Adrenal gland (tissue), 9 donors: ENCODE measurements at regions not wholly inside any gene's neighbourhood (a gene's known extent, or its start where the extent isn't known, plus 50 kb on each side); places are given as distances from the start of the nearest gene placed in this dataset.

Source experiments
- DNase-seq, 7 donors: peaks; one replicate each; pipeline ENCODE4 v3.0.0-alpha.2; 2019 to 2020
- H3K27ac ChIP-seq, 5 donors: fragments of 200-600 bp; sonication (generic) in 4 of 5; 1 replicate in 3 of 5; 2 replicates in 2 of 5; pipeline versions ENCODE4 v1.5.1 to v1.8.0; 2016 to 2020; ENCODE audit warnings: mild to moderate bottlenecking in 1 of 5
- H3K27me3 ChIP-seq: fragments of 200-600 bp; 2 replicates; pipeline ENCODE4 v1.8.0; 2021
- H3K36me3 ChIP-seq, 2 donors: fragments of 200-600 bp; replicated peaks in 1 of 2; 1 replicate in 1 of 2; 2 replicates in 1 of 2; pipeline versions ENCODE4 v1.5.1 to v1.8.0; 2018 to 2022
- H3K4me1 ChIP-seq, 2 donors: fragments of 200-600 bp; replicated peaks in 1 of 2; 1 replicate in 1 of 2; 2 replicates in 1 of 2; pipeline versions ENCODE4 v1.5.1 to v1.8.0; 2018 to 2021
- H3K4me3 ChIP-seq, 4 donors: fragments of 200-600 bp; sonication (generic) in 3 of 4; one replicate each; pipeline ENCODE4 v1.5.1; 2016 to 2018
- H3K9me3 ChIP-seq, 3 donors: fragments of 200-600 bp; sonication (generic) in 1 of 3; replicated peaks in 1 of 3; 1 replicate in 2 of 3; 2 replicates in 1 of 3; pipeline versions ENCODE4 v1.5.1 to v1.8.0; 2016 to 2021
- POLR2A ChIP-seq, 2 donors: fragments of 450-650 bp; IDR thresholded peaks; one replicate each; pipeline ENCODE4 v1.6.1; 2017; ENCODE audit warnings: antibody characterized with exemption in 2 of 2, mild to moderate bottlenecking in 2 of 2, moderate library complexity in 1 of 2
- WGBS, 4 donors: extraction: QIAGEN DNeasy Blood & Tissue Kit in 2 of 4; methylation state at CpG; one replicate each; pipeline versions ENCODE4 v1.1.5 to v1.1.7; 2013 to 2017; 5-methylcytosine and 5-hydroxymethylcytosine counted together
- intact Hi-C, 2 donors: fragments of 100-400 bp; cut with DNase I; formaldehyde crosslinking; loops; one replicate each; pipeline versions ENCODE4 v1.14.1 to v1.15.0; 2022 to 2023
- TF ChIP-seq, protein P1 (sequence below), 6 experiments: fragments of 450-650 bp in 4 of 6; fragments of 200-600 bp in 2 of 6; sonication (generic) in 1 of 6; IDR thresholded peaks; 1 replicate in 5 of 6; 2 replicates in 1 of 6; pipeline versions ENCODE4 v1.5.1 to v1.8.0; 2016 to 2021; ENCODE audit warnings: antibody characterized with exemption in 6 of 6, mild to moderate bottlenecking in 2 of 6, moderate library complexity in 1 of 6
- donor health status: healthy with polysubstance abuse.
- donor health status: Bipolar disorder and iron deficiency.
- donor health status: DM: yes; HTN: yes; CAD: no.
- donor health status: DM: no; HTN: no; CAD: no.
- donor health status: DM: no; HTN: no; CAD: no.

DNA sequence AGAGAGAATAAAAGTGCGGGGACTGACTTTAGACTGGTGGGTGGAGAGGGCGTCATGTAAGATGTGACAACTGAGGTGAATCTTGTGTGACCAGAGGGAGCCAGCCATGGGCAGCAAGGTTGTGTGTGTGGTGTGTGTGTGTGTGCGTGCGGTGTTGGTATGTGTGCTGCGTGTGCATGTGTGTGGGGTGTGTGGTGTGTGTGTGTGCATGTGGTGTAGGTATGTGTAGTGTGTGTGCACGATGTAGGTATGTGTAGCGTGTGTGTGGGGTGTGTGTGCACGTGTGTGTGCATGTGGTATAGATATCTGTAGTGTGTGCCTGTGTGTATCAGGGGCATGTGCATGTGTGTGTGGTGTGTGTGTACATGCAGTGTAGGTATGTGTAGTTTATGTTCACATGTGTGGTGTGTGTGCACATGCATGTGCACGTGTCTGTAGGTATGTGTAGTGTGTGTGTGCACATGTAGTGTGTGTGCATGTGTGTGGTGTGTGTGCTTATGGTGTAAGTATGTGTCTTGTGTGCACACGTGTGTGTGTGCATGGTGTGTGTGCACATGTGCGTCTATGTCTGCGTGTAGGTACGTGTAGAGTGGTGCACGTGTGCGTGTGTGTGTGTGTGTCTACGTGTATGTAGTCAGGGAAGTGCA is 312.3 kb upstream of the MKI67 start:
- intact Hi-C loops: no loop called here
- no peaks in the 10 kb centered on the region for H3K27me3 ChIP-seq

DNA sequence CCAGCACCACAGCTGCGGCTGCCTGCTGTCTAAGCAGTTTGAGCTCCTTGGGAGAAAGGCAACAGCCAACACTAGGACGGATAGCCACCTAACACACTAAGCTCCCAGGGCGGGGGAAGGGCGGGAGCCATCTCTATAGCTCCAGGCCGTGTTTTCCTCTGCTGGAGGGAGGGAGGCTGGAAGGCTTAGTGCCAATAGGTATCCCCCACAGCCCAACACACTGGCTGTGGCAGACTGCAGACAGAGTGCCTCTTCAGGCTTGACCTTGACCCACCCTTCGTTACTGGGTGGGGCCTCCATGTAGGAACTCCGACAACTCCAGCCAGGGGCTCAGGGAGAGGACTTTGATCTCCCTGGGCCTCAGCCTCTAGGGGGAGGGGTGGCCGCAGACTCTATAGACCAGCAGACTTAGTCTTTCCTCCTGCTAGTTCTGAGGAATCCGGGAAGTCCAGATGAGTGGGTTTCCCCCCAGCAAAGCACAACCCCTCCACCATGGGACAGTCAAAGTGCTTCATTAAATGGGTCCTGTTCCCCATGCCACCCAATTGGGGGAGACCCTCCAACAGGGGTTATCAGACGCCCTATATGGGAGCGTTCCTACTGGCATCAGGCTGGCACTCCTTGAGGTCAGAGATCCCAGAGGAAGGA is 314.4 kb upstream of the MKI67 start:
- no peak overlapping the region for H3K27ac ChIP-seq
- DNase-seq: peak in 1 of 7 donors; percentile 11
- no peak overlapping the region for H3K4me3 ChIP-seq
- intact Hi-C loops: no loop called here
- TF ChIP-seq, protein P1, sequence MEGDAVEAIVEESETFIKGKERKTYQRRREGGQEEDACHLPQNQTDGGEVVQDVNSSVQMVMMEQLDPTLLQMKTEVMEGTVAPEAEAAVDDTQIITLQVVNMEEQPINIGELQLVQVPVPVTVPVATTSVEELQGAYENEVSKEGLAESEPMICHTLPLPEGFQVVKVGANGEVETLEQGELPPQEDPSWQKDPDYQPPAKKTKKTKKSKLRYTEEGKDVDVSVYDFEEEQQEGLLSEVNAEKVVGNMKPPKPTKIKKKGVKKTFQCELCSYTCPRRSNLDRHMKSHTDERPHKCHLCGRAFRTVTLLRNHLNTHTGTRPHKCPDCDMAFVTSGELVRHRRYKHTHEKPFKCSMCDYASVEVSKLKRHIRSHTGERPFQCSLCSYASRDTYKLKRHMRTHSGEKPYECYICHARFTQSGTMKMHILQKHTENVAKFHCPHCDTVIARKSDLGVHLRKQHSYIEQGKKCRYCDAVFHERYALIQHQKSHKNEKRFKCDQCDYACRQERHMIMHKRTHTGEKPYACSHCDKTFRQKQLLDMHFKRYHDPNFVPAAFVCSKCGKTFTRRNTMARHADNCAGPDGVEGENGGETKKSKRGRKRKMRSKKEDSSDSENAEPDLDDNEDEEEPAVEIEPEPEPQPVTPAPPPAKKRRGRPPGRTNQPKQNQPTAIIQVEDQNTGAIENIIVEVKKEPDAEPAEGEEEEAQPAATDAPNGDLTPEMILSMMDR (IDR thresholded peaks at IDR 0.05): no peak
- no peak for TF ChIP-seq POLR2A (IDR thresholded peaks at IDR 0.05)
- H3K4me1 ChIP-seq: no peaks in the 10 kb centered on the region
- no peaks in the 10 kb centered on the region for H3K9me3 ChIP-seq
- no peaks in the 10 kb centered on the region for H3K36me3 ChIP-seq
- H3K27me3 ChIP-seq: no peaks in the 10 kb centered on the region
- 47 to 69% (median 55%) methylated on average over 5 to 11 of the region's 11 CpGs for WGBS, 4 donors

More for the DNA sequence above, 312.3 kb upstream of the MKI67 start:
- WGBS, 4 donors: 85 to 92% (median 88%) methylated on average over 16 of the region's 16 CpGs
- no peaks in the 10 kb centered on the region for H3K4me1 ChIP-seq
- DNase-seq: no peak
- H3K36me3 ChIP-seq: no peaks in the 10 kb centered on the region
- H3K9me3 ChIP-seq: no peaks in the 10 kb centered on the region
- H3K4me3 ChIP-seq: no peak overlapping the region
- H3K27ac ChIP-seq: no peak overlapping the region
- TF ChIP-seq, protein P1 (IDR thresholded peaks at IDR 0.05): no peak
- TF ChIP-seq POLR2A (IDR thresholded peaks at IDR 0.05): no peak

DNA sequence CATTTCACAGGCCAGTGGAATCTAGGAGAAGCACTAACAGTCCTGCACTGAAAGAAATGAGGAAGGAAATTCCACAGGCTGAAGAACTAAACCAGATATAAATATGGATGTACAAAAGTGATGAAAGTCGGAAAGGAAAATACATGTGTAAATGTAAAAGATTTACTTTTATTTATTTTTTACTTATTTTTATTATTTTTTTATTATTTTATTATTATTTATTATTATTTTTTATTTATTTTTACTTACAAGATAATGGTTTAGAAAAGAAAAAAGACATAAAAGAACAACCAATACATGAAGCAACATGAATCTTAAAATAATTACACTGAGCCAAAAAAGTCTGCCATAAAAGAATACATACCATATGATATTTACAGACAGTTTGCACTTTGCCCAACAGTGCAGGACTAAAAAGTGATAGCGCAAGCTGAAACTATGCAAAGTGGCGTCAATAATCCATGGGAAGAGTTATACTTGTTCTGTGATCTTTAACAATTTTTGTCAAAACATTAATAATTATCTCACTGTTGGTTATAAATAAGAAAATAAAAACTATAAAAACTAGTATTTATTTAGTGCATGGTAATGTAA is 317.8 kb upstream of the MKI67 start:
- H3K4me3 ChIP-seq: no peak overlapping the region
- DNase-seq: no peak
- 82 to 87% (median 84%) methylated on average over 3 of the region's 3 CpGs for WGBS, 4 donors
- H3K27ac ChIP-seq: no peak overlapping the region
- H3K27me3 ChIP-seq: no peaks in the 10 kb centered on the region
- no peak for TF ChIP-seq POLR2A (IDR thresholded peaks at IDR 0.05)
- TF ChIP-seq, protein P1 (IDR thresholded peaks at IDR 0.05): no peak
- no peaks in the 10 kb centered on the region for H3K36me3 ChIP-seq
- no peaks in the 10 kb centered on the region for H3K9me3 ChIP-seq
- H3K4me1 ChIP-seq: no peaks in the 10 kb centered on the region
- intact Hi-C loops: no loop called here

DNA sequence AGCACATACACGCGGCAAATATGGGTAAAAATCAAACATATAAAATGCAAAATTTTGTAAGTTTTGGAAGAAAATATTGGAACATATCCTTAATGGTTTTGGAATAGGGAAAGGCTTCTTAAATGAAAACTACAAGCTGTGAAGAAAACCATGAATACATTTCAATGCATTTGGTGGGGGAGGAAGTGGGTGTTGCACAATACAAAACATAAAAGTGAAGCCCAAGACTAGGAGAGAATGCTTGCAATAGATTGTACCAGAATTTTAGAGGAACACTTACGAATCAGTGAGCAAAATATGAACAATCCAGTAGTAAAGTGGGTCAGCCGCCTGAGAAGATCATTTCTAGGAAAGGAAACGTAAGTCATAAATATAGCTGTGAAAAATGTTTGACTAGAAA is 322.6 kb upstream of the MKI67 start:
- no peak overlapping the region for H3K4me3 ChIP-seq
- H3K36me3 ChIP-seq: no peaks in the 10 kb centered on the region
- no peaks in the 10 kb centered on the region for H3K27me3 ChIP-seq
- H3K4me1 ChIP-seq: no peaks in the 10 kb centered on the region
- no peak for DNase-seq
- intact Hi-C loops: no loop called here
- 74 to 84% (median 76%) methylated on average over 5 of the region's 5 CpGs for WGBS, 4 donors
- no peak for TF ChIP-seq POLR2A (IDR thresholded peaks at IDR 0.05)
- TF ChIP-seq, protein P1 (IDR thresholded peaks at IDR 0.05): no peak
- no peak overlapping the region for H3K27ac ChIP-seq
- no peaks in the 10 kb centered on the region for H3K9me3 ChIP-seq
